HG03469 (cell line): ENCODE measurements at regions not wholly inside any gene's neighbourhood (a gene's known extent, or its start where the extent isn't known, plus 50 kb on each side); places are given as distances from the start of the nearest gene placed in this dataset.

ENCODE experiments used
- ATAC-seq: cut with Tn5 transposase; IDR thresholded peaks from one replicate; pipeline ENCODE4 v1.9.1; 2021; ENCODE audit warnings: mild to moderate bottlenecking, moderate library complexity, moderate number of reproducible peaks; ENCODE audit not compliant: unreplicated experiment

- ATAC-seq = no peak
Measured at GRCh38 chr13:37944081-37944868, 74.7 kb upstream of the TRPC4 start.

- no peak for ATAC-seq
Measured at GRCh38 chr13:37942929-37943328, 73.4 kb upstream of the TRPC4 start.

GRCh38 chr13:37934339-37935191, 65.0 kb upstream of the TRPC4 start:
- no peak for ATAC-seq

GRCh38 chr13:37929308-37929707, 59.7 kb upstream of the TRPC4 start:
- ATAC-seq = no peak

- no peak for ATAC-seq
Measured at GRCh38 chr13:37927561-37927960, 58.0 kb upstream of the TRPC4 start.

- ATAC-seq = no peak
Measured at GRCh38 chr13:37925878-37926473, 56.4 kb upstream of the TRPC4 start.

- no peak for ATAC-seq
Measured at GRCh38 chr13:37923236-37923635, 53.7 kb upstream of the TRPC4 start.

- ATAC-seq = no peak
Measured at GRCh38 chr13:37919329-37919880, 49.8 kb upstream of the TRPC4 start.
